Mucosa of stomach (tissue), 1 donor: ENCODE measurements at regions not wholly inside any gene's neighbourhood (a gene's known extent, or its start where the extent isn't known, plus 50 kb on each side); places are given as distances from the start of the nearest gene placed in this dataset.

Source experiments
- H3K27me3 ChIP-seq: one replicate; pipeline ENCODE4 v1.7.0; 2013; ENCODE audit warnings: mild to moderate bottlenecking, low read length; ENCODE audit not compliant: control insufficient read depth, insufficient read depth
- H3K36me3 ChIP-seq: one replicate; pipeline ENCODE4 v1.7.0; 2013; ENCODE audit warnings: low read length; ENCODE audit not compliant: control insufficient read depth, insufficient read depth
- H3K4me1 ChIP-seq: one replicate; pipeline ENCODE4 v1.7.0; 2013; ENCODE audit warnings: mild to moderate bottlenecking, low read length; ENCODE audit not compliant: control insufficient read depth, insufficient read depth
- H3K4me3 ChIP-seq: one replicate; pipeline ENCODE4 v1.7.0; 2013; ENCODE audit warnings: low read length
- H3K9ac ChIP-seq: one replicate; pipeline ENCODE4 v1.7.0; 2013; ENCODE audit warnings: mild to moderate bottlenecking, low read length, moderate library complexity
- H3K9me3 ChIP-seq: one replicate; pipeline ENCODE4 v1.7.0; 2013; ENCODE audit warnings: mild to moderate bottlenecking, low read length, moderate library complexity; ENCODE audit not compliant: control insufficient read depth
- donor health status: Pancreatic carcinoma.

GRCh38 chr17:34122515-34122914, 132.6 kb upstream of the CCL2 start:
- Histone ChIP-seq H3K4me1 (no peaks in the 10 kb centered on the region), H3K27me3 (peaks cover 3% of the 10 kb centered on the region), H3K9me3 (no peaks in the 10 kb centered on the region), H3K4me3 (no peak overlapping the region), H3K9ac (no peak overlapping the region), H3K36me3 (no peaks in the 10 kb centered on the region)

GRCh38 chr17:34125010-34125409, 130.1 kb upstream of the CCL2 start:
- no peaks in the 10 kb centered on the region for H3K36me3 ChIP-seq
- no peak overlapping the region for H3K9ac ChIP-seq
- no peaks in the 10 kb centered on the region for H3K9me3 ChIP-seq
- H3K27me3 ChIP-seq: no peaks in the 10 kb centered on the region
- H3K4me3 ChIP-seq: no peak overlapping the region
- no peaks in the 10 kb centered on the region for H3K4me1 ChIP-seq

GRCh38 chr17:34125921-34126320, 129.2 kb upstream of the CCL2 start:
- no peak overlapping the region for H3K9ac ChIP-seq
- H3K4me3 ChIP-seq: no peak overlapping the region
- H3K9me3 ChIP-seq: no peaks in the 10 kb centered on the region
- H3K4me1 ChIP-seq: no peaks in the 10 kb centered on the region
- no peaks in the 10 kb centered on the region for H3K36me3 ChIP-seq
- H3K27me3 ChIP-seq: no peaks in the 10 kb centered on the region

- no peaks in the 10 kb centered on the region for H3K36me3 ChIP-seq
- no peak overlapping the region for H3K9ac ChIP-seq
- peaks cover 3% of the 10 kb centered on the region for H3K27me3 ChIP-seq
- H3K9me3 ChIP-seq: no peaks in the 10 kb centered on the region
- no peak overlapping the region for H3K4me3 ChIP-seq
- no peaks in the 10 kb centered on the region for H3K4me1 ChIP-seq
These were observed 128.6 kb upstream of the CCL2 start for GRCh38 chr17:34126496-34126895.

- H3K27me3 ChIP-seq: peaks cover 3% of the 10 kb centered on the region
- H3K4me1 ChIP-seq: no peaks in the 10 kb centered on the region
- no peaks in the 10 kb centered on the region for H3K36me3 ChIP-seq
- H3K4me3 ChIP-seq: no peak overlapping the region
- no peaks in the 10 kb centered on the region for H3K9me3 ChIP-seq
- no peak overlapping the region for H3K9ac ChIP-seq
These were observed 128.1 kb upstream of the CCL2 start for GRCh38 chr17:34126965-34127364.

- H3K36me3 ChIP-seq: no peaks in the 10 kb centered on the region
- H3K27me3 ChIP-seq: peaks cover 3% of the 10 kb centered on the region
- no peaks in the 10 kb centered on the region for H3K9me3 ChIP-seq
- H3K4me3 ChIP-seq: no peak overlapping the region
- no peak overlapping the region for H3K9ac ChIP-seq
- H3K4me1 ChIP-seq: no peaks in the 10 kb centered on the region
These were observed 124.5 kb upstream of the CCL2 start for GRCh38 chr17:34130544-34130943.

GRCh38 chr17:34131386-34131785, 123.7 kb upstream of the CCL2 start:
- H3K27me3 ChIP-seq: peaks cover 3% of the 10 kb centered on the region

GRCh38 chr17:34133350-34133749, 121.7 kb upstream of the CCL2 start:
- Histone ChIP-seq H3K4me1 (no peaks in the 10 kb centered on the region), H3K36me3 (no peaks in the 10 kb centered on the region), H3K27me3 (peaks cover 3% of the 10 kb centered on the region), H3K9me3 (no peaks in the 10 kb centered on the region), H3K4me3 (no peak overlapping the region), H3K9ac (no peak overlapping the region)

More at GRCh38 chr17:34131386-34131785, 123.7 kb upstream of the CCL2 start:
- H3K9me3 ChIP-seq: no peaks in the 10 kb centered on the region
- H3K36me3 ChIP-seq: no peaks in the 10 kb centered on the region
- H3K4me3 ChIP-seq: no peak overlapping the region
- H3K4me1 ChIP-seq: no peaks in the 10 kb centered on the region
- H3K9ac ChIP-seq: no peak overlapping the region

- Histone ChIP-seq H3K27me3 (peaks cover 3% of the 10 kb centered on the region), H3K9me3 (no peaks in the 10 kb centered on the region), H3K4me1 (no peaks in the 10 kb centered on the region), H3K36me3 (no peaks in the 10 kb centered on the region), H3K4me3 (no peak overlapping the region), H3K9ac (no peak overlapping the region)
These were observed 119.2 kb upstream of the CCL2 start for GRCh38 chr17:34135841-34136240.

GRCh38 chr17:34140006-34140405, 115.1 kb upstream of the CCL2 start:
- H3K9me3 ChIP-seq: no peaks in the 10 kb centered on the region
- H3K4me3 ChIP-seq: no peak overlapping the region
- H3K27me3 ChIP-seq: no peaks in the 10 kb centered on the region
- no peaks in the 10 kb centered on the region for H3K4me1 ChIP-seq
- no peak overlapping the region for H3K9ac ChIP-seq
- H3K36me3 ChIP-seq: no peaks in the 10 kb centered on the region

GRCh38 chr17:34141590-34141989, 113.5 kb upstream of the CCL2 start:
- Histone ChIP-seq H3K9me3 (no peaks in the 10 kb centered on the region), H3K4me1 (no peaks in the 10 kb centered on the region), H3K36me3 (no peaks in the 10 kb centered on the region), H3K4me3 (no peak overlapping the region), H3K9ac (no peak overlapping the region), H3K27me3 (peaks cover 6% of the 10 kb centered on the region)

- no peaks in the 10 kb centered on the region for H3K4me1 ChIP-seq
- H3K9me3 ChIP-seq: no peaks in the 10 kb centered on the region
- peaks cover 8% of the 10 kb centered on the region for H3K27me3 ChIP-seq
These were observed 111.7 kb upstream of the CCL2 start for GRCh38 chr17:34143430-34143829.

GRCh38 chr17:34146440-34147043, 108.5 kb upstream of the CCL2 start:
- H3K4me3 ChIP-seq: no peak overlapping the region
- H3K4me1 ChIP-seq: no peaks in the 10 kb centered on the region
- no peaks in the 10 kb centered on the region for H3K36me3 ChIP-seq
- H3K9ac ChIP-seq: no peak overlapping the region
- no peaks in the 10 kb centered on the region for H3K9me3 ChIP-seq
- H3K27me3 ChIP-seq: peaks cover 8% of the 10 kb centered on the region

More at GRCh38 chr17:34143430-34143829, 111.7 kb upstream of the CCL2 start:
- no peak overlapping the region for H3K4me3 ChIP-seq
- H3K9ac ChIP-seq: no peak overlapping the region
- no peaks in the 10 kb centered on the region for H3K36me3 ChIP-seq
